Peyer's patch (tissue), 4 donors: ENCODE measurements at regions not wholly inside any gene's neighbourhood (a gene's known extent, or its start where the extent isn't known, plus 50 kb on each side); places are given as distances from the start of the nearest gene placed in this dataset.

Experiments used
- CTCF ChIP-seq, 6 experiments: fragments of 450-650 bp in 4 of 6; fragments of 200-600 bp in 2 of 6; sonication (generic) in 1 of 6; IDR thresholded peaks; one replicate each; pipeline ENCODE4 v1.5.1; 2017 to 2019; ENCODE audit warnings: antibody characterized with exemption in 6 of 6, mild to moderate bottlenecking in 3 of 6, moderate library complexity in 1 of 6
- POLR2A ChIP-seq, 2 donors: fragments of 450-650 bp; IDR thresholded peaks; one replicate each; pipeline ENCODE4 v1.5.1; 2017; ENCODE audit warnings: antibody characterized with exemption in 2 of 2, mild to moderate bottlenecking in 2 of 2, moderate library complexity in 2 of 2

- TF ChIP-seq CTCF (IDR thresholded peaks at IDR 0.05) (no peak), POLR2A (IDR thresholded peaks at IDR 0.05) (no peak)
Observed at GRCh38 chr9:86818636-86819035, 128.7 kb downstream of the GAS1 start.
